ENCODE measurements at regions not wholly inside any gene's neighbourhood (a gene's known extent, or its start where the extent isn't known, plus 50 kb on each side); places are given as distances from the start of the nearest gene placed in this dataset.

GRCh38 chr3:30456264-30456663 lies 150.1 kb upstream of the TGFBR2 start:
- Histone ChIP-seq H3K4me3 (no peak overlapping the region), H3K27ac (peak overlapping the region in 5 of 10 donors; percentile 8 to 74 (median 41)), H3K36me3 (no peaks in the 10 kb centered on the region), H3K4me1 (peaks cover 0 to 46% (median 9%) of the 10 kb centered on the region in 9 donors), H3K27me3 (no peaks in the 10 kb centered on the region), H3K9me3 (peaks cover 0 to 37% (median 5%) of the 10 kb centered on the region in 11 donors)
- intact Hi-C loops (cut with DNase I), result loop anchor here in 4 of 10 donors (5.0 to 10.0 kb wide), 4 partner anchors 41 to 239 kb away; partner anchors contain the start of gene TGFBR2 (in 1 of the 4)
- DNase-seq (no peak), ATAC-seq (no peak)
- WGBS, 2 donors, result 91 to 92% methylated on average over 2 of the region's 2 CpGs
- no peak for TF ChIP-seq CTCF (IDR thresholded peaks at IDR 0.05)

- Histone ChIP-seq H3K36me3 (no peaks in the 10 kb centered on the region), H3K9me3 (peaks cover 0 to 37% (median 5%) of the 10 kb centered on the region in 11 donors), H3K27me3 (no peaks in the 10 kb centered on the region), H3K4me3 (no peak overlapping the region), H3K27ac (peak overlapping the region in 3 of 10 donors; percentile 13 to 74 (median 27)), H3K4me1 (peaks cover 0 to 46% (median 9%) of the 10 kb centered on the region in 9 donors)
- 83 to 87% methylated on average over 1 of the region's 1 CpG for WGBS, 2 donors
- TF ChIP-seq CTCF (IDR thresholded peaks at IDR 0.05), result no peak
- DNase-seq (no peak), ATAC-seq (no peak)
- intact Hi-C loops (cut with DNase I), result loop anchor here in 4 of 10 donors (5.0 to 10.0 kb wide), 4 partner anchors 40 to 238 kb away; partner anchors contain the start of gene TGFBR2 (in 1 of the 4)
These were observed 149.3 kb upstream of the TGFBR2 start for GRCh38 chr3:30457081-30457480.

- peaks cover 0 to 46% (median 9%) of the 10 kb centered on the region in 9 donors for H3K4me1 ChIP-seq
- 90 to 93% methylated on average over 1 of the region's 1 CpG for WGBS, 2 donors
- H3K36me3 ChIP-seq, result no peaks in the 10 kb centered on the region
- DNase-seq (no peak), ATAC-seq (no peak)
- no peak for TF ChIP-seq CTCF (IDR thresholded peaks at IDR 0.05)
- intact Hi-C loops (cut with DNase I), result loop anchor here in 4 of 10 donors (5.0 to 10.0 kb wide), 4 partner anchors 40 to 237 kb away; partner anchors contain the start of gene TGFBR2 (in 1 of the 4)
- no peak overlapping the region for H3K4me3 ChIP-seq
- H3K27ac ChIP-seq, result peak overlapping the region in 2 of 10 donors; percentile 27 to 74
- H3K27me3 ChIP-seq, result no peaks in the 10 kb centered on the region
- H3K9me3 ChIP-seq, result peaks cover 0 to 30% (median 0%) of the 10 kb centered on the region in 11 donors
These were observed 148.7 kb upstream of the TGFBR2 start for GRCh38 chr3:30457726-30458125.

GRCh38 chr3:30458376-30459171 lies 147.8 kb upstream of the TGFBR2 start:
- peak overlapping the region in 2 of 10 donors; percentile 29 for H3K27ac ChIP-seq

More at GRCh38 chr3:30458376-30459171, 147.8 kb upstream of the TGFBR2 start:
- H3K36me3 ChIP-seq, result no peaks in the 10 kb centered on the region
- ATAC-seq (peak in 3 of 8 donors; percentile 42 to 53 (median 51)), DNase-seq (no peak)
- 69 to 79% methylated on average over 1 of the region's 1 CpG for WGBS, 2 donors
- no peak overlapping the region for H3K4me3 ChIP-seq
- no peak for TF ChIP-seq CTCF (IDR thresholded peaks at IDR 0.05)
- H3K9me3 ChIP-seq, result peaks cover 0 to 28% (median 0%) of the 10 kb centered on the region in 11 donors
- intact Hi-C loops (cut with DNase I), result loop anchor here in 4 of 10 donors (5.0 to 10.0 kb wide), 4 partner anchors 39 to 236 kb away; partner anchors contain the start of gene TGFBR2 (in 1 of the 4)
- H3K27me3 ChIP-seq, result no peaks in the 10 kb centered on the region
- H3K4me1 ChIP-seq, result peaks cover 0 to 39% (median 8%) of the 10 kb centered on the region in 9 donors

Measured in heart right ventricle (tissue), 16 donors.